NCI-H82 treated with DMSO at 0.1 percent for 48 hours (cell line): ENCODE measurements at regions not wholly inside any gene's neighbourhood (a gene's known extent, or its start where the extent isn't known, plus 50 kb on each side); places are given as distances from the start of the nearest gene placed in this dataset.

ENCODE experiments used
- DNase-seq: peaks from one replicate; lab custom pipeline; 2025; ENCODE audit not compliant: unreplicated experiment; lab: John Stamatoyannopoulos, UW

DNA sequence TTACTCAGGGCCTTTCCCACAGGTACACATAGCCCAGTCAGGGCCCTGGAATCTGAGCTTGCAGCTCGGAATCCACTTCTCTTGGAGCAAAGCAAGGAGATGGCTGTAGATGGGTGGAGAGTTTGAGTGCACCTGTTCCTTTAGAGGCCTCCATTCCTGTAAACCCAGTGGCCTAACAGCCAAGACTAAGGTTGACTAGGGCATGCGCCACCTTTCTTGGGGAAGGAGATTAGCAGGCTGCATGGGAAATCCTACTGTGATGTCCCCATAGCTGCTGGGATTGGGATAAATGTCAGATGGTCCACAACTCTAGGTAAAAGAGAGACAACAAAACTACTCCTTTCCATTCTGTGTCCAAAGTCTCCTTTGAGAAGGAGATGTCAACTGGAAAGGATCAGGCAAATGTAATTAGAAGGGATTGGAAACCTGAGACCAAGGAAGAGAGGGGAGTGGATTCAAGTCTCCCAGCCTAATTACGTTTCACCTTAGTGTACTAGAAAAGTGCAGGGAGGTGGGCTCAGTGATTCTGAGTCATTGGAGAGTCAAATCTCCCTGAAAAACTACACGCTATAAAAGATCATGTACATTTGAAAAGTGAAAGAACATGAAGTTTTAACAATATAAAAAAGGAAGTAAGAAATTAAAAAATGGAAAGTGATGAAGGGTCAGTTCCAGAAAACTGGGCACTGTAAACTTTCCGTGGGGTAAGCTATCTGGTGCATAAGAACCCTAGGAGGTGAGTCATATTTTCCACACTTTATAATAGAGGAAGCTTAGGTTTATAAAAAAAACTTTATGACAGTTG lies 104.2 kb downstream of the SEC61B start:
- no peak for DNase-seq

DNA sequence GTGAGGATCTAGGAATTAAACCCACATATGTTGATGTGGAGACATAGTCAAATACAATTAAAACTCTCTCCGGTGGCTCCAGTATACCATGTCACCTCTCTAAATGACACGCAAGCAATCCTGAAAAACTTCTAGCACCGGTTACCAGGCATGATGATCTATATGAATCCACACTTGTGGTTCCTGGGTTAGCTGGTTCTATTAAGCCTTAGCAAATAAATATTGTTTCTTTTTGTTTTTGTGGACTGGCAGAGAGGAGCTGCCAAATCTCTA lies 104.8 kb downstream of the SEC61B start:
- DNase-seq, result no peak

DNA sequence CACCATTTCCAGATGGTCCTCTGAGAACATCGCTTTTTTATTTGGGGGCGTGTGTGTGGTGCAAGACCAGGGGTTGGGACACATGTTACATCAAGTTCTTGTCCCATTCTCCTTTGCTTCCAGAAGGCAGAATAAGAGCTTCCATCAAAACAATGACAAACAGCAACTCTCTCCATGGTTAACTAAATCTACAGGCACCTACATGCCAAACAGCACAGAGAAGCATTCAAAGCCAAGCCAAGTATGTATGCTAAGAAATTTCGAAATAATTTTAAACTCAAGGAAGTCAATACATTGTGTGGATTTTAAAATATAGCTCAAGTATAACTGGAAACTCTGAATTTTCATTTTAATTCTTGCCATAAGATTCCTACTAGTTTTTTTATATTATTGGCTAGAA lies 105.6 kb downstream of the SEC61B start:
- DNase-seq, result no peak

DNA sequence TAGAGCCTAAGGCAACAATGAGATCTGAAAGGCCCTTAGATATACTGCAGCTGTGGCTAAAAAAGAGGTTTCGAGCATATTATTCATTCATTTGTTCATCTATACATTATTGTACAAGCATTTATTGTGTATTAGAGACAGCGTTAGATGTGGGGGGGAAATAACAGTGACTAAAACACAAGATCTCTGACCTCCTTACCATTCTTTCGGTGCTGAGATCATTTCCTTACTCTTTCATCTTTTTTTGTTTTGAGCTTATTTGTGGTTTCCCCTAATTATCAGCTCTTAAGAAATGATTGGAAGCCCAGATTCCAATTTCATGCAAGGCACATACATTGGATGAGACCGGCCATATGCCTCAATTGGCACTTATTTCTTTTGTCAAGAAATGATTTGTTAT lies 113.2 kb downstream of the SEC61B start:
- no peak for DNase-seq

DNA sequence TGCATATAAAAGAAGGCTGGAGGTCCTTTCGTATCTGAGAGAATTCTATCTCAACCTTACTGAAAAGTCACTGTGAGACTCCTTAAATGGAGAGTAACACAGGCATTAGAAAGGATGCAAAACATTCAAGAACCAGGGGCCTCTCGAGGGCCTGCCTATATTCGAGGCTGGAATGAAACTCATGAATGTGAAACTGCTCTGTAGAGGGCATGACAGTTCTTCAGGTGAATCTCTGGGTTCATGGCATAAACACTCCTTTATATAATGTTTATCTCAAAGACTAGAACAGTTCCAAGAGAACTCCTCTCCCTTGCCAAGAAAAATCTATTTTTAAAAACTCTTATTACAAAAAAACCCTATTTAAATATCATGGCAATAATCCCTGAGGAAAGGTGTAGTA lies 113.9 kb downstream of the SEC61B start:
- DNase-seq, result no peak

DNA sequence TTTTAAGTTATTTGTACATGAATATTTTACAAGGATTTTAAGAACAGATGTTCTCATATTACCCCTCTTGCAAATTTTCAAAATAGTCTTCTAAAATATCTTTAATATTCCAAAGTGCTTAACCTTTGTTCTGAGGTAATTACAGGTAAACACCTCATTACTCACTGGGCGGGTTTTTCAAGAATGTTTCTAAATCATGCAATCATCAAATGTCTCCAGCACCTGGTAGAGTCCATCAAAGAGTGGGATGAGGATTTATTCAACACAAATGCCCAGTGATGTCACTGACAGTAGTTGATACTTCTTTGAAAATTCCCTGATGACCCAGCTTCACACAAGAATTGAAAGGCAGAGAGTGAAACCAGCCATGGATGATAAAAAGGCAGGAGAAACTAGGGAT lies 114.4 kb downstream of the SEC61B start:
- DNase-seq, result no peak

DNA sequence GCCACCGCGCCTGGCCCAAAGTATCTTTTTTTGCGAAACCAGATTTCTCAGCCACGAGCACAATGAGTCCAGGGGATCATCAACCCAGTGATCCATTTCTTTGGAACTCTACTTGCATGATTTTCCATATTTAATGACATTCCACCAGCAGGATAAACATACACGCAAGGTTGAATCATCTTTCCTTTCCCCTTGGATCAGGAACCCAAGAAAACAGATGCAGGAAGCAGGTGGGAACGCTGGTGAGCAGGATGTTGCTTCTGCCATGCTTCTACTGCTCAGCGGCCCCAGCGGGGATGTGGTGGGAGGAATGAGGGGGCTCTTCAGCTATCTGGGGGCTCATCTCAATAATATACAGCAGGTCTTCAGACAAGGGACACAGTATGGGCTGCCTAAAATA lies 118.2 kb downstream of the SEC61B start:
- no peak for DNase-seq

DNA sequence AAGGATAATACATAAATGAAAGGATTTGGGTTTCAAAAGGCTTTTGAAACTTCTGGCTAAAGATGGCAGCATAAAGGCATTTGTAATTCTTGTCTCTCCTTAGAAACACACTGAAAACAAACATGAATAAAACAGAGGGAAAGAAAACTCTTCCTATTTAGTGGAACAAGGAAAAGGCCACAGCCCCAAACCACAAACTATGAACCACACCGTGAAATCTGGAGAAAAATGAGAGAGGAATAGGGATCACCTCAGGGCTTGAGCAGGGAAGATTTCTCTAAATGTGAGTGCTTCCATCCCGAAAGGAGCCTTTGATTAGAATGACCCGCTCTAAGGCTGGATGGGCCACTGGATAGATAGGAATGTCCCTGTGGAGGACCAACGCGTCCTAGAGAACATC lies 119.6 kb downstream of the SEC61B start:
- DNase-seq, result no peak

DNA sequence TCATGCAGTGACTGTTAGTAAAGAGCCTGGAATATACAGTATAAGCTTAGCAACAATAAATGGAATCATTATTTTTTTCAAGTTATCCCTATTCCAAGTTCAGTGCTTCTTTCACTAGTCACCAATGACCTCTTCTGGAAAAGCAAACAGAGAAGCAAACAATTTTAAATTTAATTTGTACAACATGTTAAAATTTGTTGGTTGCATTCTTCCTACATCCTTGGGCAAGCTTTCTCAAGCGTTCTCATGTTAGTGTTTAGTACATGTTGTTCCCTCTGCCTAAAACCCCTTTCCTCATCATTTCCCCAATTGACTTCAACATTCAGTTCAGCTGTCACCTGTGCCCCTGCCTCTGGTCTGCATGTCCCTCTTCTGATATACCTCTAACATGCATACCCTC lies 123.4 kb downstream of the SEC61B start:
- DNase-seq, result no peak

DNA sequence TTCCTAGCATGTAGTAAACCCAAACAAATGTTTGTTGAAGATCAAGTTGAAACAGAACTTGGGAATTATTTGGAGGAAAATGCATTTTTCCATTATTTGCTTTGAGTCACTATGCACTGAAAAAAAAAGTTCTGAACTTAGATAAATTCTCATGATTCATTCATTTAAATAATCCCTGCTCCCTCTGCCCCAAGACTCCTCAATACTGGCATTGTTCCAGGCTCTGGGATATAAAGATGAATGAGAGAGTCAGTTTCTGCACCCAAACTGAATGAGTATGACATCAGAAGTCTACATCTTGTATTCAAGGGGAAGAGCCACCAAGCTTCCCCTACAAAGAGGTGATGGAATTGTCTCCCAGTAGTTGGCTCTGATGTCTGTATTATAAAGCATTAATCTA lies 123.9 kb downstream of the SEC61B start:
- no peak for DNase-seq

DNA sequence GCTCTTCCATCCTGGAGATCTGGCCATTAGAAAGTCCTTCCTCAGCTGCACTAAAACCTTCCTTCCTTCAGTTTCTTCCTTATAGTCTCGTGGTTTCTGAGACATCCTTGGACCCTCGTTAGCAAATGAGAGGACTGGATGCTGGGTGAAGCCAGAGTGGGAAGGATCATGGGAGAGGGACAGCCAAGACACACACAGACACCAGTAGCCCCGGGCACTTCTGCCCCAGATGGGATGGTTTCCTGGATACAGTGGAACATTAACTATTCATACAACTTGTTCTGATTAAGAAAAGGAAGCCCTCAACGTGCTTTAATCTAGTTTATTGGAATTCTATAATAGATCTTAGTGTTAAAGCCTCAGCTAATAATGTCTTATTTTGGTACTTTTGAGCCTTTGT lies 125.5 kb downstream of the SEC61B start:
- DNase-seq, result no peak

DNA sequence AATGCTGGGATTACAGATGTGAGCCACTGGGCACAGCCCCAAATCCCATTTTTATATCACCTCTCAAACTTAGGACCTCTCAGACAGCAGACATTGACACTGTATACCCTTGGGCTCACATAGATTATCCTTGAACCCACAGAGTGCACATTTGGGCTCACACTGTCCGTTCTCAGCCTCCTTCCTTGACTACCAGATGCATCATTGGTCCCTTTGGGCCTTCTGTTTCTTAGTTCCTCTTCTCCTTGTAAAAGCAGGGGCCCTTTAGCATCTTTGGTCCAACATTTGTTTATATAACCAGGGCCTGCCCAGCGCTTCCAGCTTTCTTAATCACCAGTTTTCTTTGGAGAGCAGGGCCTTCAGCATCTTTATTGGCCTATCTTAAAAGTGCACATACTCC lies 126.2 kb downstream of the SEC61B start:
- DNase-seq, result no peak

DNA sequence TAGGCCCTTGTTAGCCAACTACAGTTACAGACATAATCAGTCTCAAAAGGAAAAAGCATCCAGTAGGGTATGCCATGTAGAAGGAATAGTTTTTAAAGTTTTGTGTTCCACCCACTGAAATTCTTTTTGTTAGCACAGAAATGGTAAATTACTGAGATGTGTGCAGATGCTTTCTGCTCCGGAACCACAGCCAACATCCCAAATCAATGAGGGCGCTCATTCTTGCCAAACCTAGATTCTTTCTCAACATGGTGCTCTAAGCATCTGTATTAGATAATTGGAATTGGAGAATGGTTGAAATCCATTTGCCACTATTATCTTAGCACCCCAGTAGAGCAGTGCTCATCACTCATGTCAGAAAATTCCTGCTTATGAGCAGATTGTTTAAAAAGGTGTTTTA lies 127.8 kb downstream of the SEC61B start:
- DNase-seq, result no peak

DNA sequence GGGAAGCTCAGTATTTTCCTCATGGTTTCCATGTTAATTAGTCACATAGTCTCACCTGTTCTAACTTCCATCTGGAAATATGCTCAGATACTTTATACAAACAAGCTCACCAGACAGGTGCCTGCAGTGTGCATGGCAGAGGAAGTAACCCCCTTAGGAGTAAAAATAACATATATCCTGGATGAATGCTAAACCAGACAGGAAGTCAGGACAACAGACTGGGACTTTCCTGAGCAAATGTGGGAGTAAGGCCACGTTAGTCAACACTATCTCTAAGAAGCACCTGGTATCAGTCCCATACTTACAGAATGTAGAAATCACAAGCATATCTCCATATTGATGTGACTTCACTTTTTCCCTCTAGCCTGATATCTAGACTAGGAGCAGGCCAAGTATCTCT lies 128.4 kb downstream of the SEC61B start:
- DNase-seq, result no peak

DNA sequence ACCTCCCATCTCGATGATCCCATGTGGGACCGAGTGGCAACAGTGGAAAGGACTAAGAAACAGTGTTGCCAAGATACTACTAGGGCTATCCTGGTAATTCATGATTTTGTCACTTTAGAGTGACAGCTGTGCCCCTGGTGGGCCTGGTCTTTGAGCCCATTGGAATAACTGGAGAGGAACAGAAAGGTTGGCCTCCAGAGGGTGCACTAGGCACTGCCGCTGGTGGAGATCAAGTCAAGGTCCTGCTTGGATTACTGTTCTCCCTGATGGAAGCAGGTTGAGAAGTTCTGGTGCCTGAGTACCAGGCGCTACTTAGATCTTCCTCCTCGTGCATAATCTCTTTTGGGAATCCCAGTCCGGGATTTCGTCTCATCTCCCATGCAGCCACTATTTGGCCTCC lies 129.6 kb downstream of the SEC61B start:
- no peak for DNase-seq

DNA sequence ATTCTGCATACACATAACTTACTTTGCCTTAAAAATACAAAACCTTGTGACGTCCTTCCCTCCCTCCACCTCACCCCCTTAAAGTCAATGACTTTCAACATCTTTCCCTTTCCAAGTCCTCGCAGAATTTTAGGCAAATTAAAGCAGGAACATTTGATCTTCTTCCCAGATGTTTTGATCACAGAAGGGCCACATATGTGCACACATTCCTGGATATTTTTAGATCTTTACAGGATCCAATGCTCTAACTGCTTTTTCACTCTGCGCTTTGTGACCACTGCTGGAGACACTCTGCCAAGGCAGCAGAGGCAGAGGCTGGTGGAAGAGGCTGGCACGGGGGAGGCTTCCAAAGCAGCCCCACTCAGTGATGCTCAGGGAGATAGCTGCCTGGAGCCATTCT lies 130.7 kb downstream of the SEC61B start:
- no peak for DNase-seq

DNA sequence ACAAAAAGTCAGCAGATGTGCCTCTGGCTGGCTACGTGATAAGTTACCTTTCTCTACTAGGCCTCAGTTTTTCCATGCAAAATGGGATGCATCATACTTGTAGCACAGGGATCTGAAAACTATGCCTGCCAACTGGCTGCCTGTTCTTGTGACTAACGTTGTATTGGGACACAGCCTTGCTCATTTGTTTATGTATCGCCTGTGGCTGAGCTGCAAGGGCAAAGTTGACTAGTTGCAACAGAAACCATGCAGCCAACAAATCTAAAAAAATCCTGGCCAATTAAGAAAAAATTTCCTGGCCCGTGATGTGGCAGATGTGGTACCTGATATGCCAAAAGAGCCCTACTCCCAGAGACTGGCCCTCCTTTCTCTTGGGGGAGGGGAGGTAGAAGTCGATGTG lies 131.3 kb downstream of the SEC61B start:
- no peak for DNase-seq

DNA sequence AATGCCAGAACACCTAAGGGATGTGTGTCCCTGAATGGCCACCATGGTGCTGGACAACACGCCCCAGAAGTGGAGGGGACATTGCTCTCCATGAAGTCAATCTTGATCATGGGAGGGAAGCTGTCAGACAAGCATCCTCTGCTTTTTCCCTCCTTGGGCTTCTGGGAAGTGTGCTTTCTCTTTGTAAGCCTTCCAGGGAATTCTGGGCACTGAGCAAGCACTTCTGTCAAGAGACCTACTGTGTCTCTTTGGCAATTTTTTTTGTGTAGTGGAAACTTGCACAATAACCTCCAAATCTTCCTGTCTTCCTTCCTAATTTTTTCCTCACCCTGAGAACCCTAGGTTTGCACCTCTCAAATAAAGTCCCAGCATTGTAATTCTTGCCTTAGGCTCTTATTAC lies 132.0 kb downstream of the SEC61B start:
- no peak for DNase-seq

DNA sequence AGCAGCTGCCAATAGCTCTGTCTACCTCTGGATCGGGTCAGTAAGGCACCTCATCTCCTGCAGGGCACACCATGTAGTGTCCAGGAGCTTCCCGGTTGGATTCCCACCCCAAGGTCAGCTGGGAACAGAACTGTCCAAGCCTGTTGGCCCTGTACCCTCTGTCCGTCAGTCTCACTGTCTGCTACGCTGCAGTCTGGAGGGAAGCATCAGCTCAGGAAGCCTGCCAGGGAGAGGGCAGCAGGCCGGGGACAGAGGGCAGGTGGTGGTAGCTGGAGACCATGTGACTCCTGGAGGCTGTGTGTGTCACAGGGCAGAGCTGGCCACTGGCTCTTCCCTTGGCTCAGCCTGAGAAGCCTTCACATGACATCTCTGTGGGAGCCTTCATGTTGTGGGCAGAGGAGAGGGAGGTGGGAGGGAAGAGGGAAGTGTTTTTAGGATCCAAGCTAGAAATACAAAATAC lies 134.5 kb downstream of the SEC61B start:
- no peak for DNase-seq

DNA sequence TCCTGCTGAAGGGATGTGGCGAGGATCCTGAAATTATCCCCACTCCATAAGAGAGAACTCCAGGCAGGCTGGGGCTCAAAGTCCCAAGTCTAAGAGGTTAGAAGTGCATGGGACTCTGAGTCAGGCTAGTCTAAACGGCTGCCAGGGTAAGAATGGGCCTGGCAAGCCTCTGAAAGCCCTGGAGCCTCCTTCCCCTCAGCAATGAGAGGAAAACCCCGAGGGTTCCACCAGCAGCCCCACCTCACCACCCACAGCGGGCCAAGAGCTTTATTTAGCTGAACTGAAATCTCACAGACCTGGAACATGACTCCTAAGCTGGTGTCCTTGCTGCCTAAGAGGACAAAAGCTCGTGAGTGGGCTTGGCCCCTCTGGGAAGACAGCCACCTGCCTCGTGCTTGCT lies 135.5 kb downstream of the SEC61B start:
- DNase-seq, result no peak

DNA sequence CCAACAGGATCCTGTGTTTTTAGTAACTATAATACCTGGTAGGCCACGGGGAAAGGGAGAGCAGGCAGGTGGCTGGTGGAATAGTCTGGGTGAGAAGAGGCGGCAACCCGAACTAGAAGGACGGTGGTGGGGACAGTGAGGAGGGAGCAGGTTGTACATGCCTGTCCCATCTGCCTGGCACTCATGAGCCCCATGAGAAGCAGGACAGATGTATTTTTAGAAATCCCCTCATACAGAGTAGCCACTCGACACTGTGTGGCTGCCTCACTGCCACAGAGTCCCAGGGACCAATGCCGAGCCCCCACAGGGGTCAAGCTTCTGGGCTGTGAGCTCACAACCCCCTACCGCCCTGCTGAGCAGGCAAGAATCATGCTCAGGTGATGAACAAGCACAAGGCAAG lies 136.6 kb downstream of the SEC61B start:
- DNase-seq, result no peak

DNA sequence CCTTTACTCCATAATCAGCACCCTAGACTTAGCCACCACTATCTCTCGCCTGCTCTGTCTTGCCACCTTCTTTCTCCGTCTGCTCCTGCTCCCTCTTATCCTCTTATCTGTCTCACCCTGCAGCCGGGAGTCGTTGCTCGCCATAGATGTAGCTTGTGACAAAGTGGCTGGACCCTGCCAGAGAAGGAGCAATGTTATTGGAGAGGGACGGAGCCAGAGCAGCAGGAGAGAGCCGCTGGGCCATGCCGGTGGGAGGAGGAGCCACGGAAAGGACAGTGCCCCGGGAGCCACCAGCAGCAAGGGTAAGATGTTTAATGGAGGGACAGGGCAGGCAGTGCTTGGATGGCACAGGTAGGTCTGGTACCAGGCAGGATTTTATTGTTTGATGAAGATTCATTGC lies 137.3 kb downstream of the SEC61B start:
- DNase-seq, result no peak

DNA sequence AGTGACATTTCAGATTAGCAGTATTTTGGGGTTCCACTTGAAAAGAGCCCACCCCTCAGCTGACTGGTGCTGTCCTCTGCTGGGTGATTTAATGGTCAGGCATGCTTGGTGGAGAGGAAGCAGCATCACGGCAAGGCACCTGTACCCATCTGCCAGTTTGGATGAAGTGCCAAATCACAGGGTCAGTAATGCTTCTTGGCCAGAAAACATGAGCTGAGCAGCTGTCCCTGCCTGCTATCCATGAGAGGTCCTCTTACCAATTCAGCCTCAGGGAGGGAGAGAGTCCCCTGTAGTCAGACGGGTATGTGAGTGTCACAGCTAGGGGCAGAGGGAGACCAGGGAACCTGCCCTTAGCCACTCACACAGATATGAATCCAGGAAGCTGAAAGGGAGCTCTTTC lies 137.9 kb downstream of the SEC61B start:
- DNase-seq, result no peak

DNA sequence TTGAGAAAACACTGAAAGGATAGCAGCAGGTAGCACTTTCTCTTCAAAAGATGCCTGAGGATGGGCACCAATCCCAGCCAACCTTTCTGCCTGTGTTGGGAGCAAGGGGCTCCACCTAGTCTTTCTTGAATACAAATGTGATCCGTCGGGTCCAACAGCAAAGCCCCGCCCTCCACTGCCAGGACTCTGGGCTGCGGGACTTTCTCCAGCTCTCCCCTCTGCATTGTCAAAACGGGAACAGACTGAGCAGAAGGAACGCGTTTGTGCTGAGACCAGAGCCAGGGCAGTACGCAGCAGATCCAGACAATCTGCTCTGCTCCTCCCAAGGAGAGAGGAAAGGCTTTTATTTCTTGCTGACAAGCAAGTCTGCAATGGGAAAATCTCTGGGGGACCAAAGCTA lies 139.7 kb downstream of the SEC61B start:
- DNase-seq, result no peak
